ENCODE measurements at regions not wholly inside any gene's neighbourhood (a gene's known extent, or its start where the extent isn't known, plus 50 kb on each side); places are given as distances from the start of the nearest gene placed in this dataset.
"Not testable (repeated sequence)": the region's sequence is repeated elsewhere in the genome, so short reads cannot be mapped to it uniquely, and the experiment has no call there.

- no peak for DNase-seq (ENCODE audit: low spot score)
Measured at GRCh38 chr6:22748681-22749080, 179.3 kb downstream of the HDGFL1 start.

DNA sequence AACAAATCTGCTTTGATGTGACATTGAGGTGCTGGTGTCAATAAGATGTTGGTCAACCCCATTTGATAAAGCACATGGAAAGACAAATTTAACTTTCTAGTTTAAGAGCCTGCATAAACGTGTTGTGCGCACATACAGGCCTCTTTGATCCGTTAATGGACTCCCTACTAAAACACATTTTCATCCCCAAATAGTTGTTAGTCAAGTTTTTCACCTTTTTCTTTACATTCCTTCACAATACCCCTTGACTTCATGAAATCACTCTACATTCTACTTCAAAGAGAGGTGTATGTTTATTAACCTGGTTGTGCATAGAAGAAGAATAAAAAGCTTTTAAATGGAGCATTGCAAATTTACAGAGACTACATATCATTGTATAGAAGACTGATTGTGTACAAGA, 180.3 kb downstream of the HDGFL1 start:
- DNase-seq (ENCODE audit: low spot score), result no peak

GRCh38 chr6:22751223-22751622, 181.9 kb downstream of the HDGFL1 start:
- DNase-seq (ENCODE audit: low spot score), result no peak

DNA sequence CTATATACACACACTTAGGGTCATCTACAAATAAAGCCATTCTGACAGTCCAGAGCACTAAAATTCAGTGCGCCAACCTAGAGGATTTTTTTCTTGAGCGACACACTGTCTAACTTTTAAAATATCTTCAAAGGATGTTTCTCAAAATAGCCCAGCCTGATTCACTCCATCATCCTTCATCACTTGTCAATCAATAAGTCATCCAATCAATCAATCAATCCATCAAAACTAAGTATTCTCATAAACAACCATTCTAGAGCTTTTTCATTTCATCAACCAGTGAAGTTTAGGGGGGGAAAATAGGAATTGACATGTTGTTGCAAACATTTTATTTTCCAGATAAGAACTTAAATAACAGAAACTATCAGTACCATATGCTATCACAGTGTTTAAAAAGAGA, 183.2 kb downstream of the HDGFL1 start:
- DNase-seq (ENCODE audit: low spot score), result no peak

- DNase-seq (ENCODE audit: low spot score), result no peak
Measured at GRCh38 chr6:22754061-22754460, 184.7 kb downstream of the HDGFL1 start.

DNA sequence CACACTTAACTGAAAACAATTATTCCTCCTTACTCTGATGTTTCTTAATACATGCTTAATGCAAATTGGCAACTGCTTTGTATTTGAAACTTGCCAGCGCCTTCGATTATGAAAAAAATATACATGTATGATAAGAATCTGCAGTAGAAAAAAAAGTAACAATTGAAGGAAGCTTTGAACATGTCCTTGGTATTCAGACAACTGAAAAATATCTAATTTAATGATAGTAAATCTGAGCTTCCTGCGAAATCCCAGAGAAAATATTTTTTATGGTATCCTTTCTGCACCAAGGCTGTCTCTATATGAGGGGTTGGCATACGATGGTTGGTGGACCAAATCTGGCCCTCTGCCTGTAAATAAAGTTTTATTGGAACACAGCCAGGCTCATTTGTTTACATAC, 186.2 kb downstream of the HDGFL1 start:
- no peak for DNase-seq (ENCODE audit: low spot score)

DNA sequence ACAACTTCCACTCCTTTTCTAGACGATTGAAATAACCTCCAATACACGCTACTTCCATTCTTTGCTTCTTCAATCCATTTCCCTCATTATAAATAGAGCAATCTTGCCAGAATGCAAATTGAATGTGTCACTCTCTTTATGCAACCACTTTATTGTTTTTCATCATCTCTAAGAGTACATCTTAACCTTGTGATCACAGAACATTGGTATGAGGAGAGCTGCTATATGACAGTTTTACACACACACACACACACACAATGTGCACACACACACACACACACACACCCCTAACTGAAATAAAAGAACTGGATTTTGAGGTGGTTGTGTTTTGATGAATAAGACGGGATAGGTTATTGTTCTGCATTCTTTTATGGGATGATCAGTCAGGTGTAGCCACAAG, 187.0 kb downstream of the HDGFL1 start:
- no peak for DNase-seq (ENCODE audit: low spot score)

GRCh38 chr6:22764496-22764895, 195.1 kb downstream of the HDGFL1 start:
- DNase-seq (ENCODE audit: low spot score), result no peak

DNA sequence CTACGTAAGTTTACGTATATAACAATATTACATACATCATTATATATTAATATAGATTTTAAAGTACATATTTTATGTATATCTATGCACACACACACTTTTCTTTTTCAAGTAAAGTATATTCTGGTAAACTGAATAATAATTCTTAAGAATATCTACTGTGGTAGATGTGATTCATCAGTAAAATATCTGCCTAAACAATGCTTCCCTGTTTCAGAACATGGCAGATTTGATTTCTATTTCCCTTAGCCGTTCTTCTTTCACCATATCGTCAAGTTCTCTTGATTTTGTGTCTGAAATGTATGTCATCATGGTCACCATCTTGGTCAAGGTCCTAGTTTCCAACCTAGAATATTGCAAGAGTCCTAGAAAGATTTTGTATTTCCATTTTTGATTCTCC, 195.6 kb downstream of the HDGFL1 start:
- no peak for DNase-seq (ENCODE audit: low spot score)

- no peak for DNase-seq (ENCODE audit: low spot score)
Measured at GRCh38 chr6:22766979-22767378, 197.6 kb downstream of the HDGFL1 start.

DNA sequence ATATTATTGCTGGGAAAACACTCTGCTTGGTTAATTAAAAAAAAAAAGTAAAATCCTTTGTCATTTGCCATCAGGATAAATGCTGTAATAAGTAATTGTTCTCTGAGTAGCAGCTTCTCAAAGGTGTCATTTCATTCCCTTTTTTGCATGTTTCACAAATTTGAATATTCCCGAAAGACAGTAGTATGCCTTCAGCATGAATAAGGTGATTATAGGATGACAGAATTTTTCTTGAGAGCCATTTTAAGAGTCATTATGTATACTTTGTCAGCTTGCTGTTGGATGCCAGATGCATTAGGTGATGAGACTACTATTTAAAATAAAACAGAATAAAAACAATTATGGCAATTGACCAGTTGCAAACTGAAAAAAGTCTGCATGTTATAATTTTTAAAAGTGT, 200.7 kb downstream of the HDGFL1 start:
- no peak for DNase-seq (ENCODE audit: low spot score)

GRCh38 chr6:22774129-22774528, 204.8 kb downstream of the HDGFL1 start:
- no peak for DNase-seq (ENCODE audit: low spot score)

- not testable (repeated sequence) for DNase-seq (ENCODE audit: low spot score)
Measured at GRCh38 chr6:22778438-22778837, 209.1 kb downstream of the HDGFL1 start.

- no peak for DNase-seq (ENCODE audit: low spot score)
Measured at GRCh38 chr6:22779062-22779461, 209.7 kb downstream of the HDGFL1 start.

DNA sequence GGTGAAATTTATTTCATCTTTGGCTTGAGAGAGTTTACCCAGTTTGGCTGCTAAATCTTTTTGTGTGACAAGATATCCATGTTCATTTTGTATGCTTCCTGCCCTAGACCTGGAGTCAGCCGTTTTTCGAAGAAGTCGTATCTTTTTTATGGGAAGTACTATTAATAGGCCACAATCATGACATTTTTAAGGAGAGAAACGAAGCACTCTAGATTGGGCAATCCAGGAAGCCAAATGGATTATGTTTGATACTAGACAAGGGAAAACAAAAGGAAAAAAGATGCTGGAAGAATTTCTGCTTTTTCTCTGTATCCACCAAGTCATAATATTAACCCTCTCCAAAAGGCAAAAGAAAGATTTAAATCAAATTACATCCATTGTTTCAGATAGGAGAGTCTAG, 214.6 kb downstream of the HDGFL1 start:
- no peak for DNase-seq (ENCODE audit: low spot score)

GRCh38 chr6:22784601-22785410, 215.4 kb downstream of the HDGFL1 start:
- DNase-seq (ENCODE audit: low spot score), result peak; percentile 7

GRCh38 chr6:22788038-22788437, 218.7 kb downstream of the HDGFL1 start:
- no peak for DNase-seq (ENCODE audit: low spot score)

GRCh38 chr6:22789315-22789714, 219.9 kb downstream of the HDGFL1 start:
- no peak for DNase-seq (ENCODE audit: low spot score)

DNA sequence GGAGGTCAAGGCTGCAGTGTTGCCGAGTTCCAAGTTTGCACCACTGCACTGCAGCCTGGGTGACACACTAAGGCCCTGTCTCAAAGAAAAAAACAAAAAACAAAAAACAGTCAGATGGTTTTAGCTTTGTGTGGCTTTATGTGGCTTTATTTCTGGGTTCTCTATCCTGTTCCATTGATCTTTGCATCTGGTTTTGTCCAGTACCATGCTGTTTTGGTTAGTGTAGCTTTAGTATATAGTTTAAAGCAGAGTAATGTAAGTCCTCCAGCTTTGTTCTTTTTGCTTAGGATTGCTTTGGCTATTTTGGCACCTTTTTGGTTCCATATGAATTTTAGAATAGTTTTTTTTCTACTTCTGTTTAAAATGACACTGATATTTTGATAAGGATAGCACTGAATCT, 225.5 kb downstream of the HDGFL1 start:
- DNase-seq (ENCODE audit: low spot score), result no peak

- no peak for DNase-seq (ENCODE audit: low spot score)
Measured at GRCh38 chr6:22800451-22800850, 231.1 kb downstream of the HDGFL1 start.

DNA sequence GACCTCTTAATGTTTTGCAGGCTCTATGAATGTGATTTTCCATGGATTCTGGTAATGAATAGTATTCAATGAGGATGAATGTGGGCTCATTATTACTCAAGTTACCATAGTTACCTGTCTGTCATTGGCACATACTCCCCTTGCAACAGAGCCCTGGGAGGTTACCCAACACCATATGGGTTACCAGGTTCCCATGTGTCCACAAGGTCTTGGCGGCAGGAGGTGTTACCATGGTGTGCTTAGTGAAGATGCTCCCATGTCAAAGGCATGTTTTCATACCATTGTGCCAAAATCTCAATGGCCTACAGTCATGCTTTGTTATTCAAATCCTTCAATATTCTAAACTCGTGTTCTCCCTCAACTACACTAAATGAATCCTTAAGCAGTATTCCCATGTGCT, 232.5 kb downstream of the HDGFL1 start:
- DNase-seq (ENCODE audit: low spot score), result no peak

GRCh38 chr6:22804620-22805261, 235.4 kb downstream of the HDGFL1 start:
- DNase-seq (ENCODE audit: low spot score), result no peak

GRCh38 chr6:22807261-22807660, 237.9 kb downstream of the HDGFL1 start:
- no peak for DNase-seq (ENCODE audit: low spot score)

DNA sequence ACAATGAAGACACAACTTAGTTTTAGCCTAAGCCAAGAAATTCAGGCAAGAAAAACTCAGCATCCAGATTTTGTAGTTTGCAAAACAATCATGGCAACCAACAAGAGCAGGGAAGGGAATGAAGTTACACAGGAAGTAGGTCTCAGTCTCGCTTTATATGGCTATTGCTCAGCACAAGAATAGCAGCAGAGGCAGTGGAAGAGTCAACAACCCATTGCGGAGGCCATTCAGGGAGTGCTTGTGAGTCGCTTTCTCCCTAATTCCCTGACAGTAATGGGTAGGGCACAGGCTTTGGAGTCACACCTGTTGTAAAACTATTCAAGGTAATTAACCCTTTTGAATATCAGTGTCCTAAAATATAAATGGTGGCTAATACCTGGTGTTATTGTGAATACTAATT, 238.5 kb downstream of the HDGFL1 start:
- no peak for DNase-seq (ENCODE audit: low spot score)
